Sciatic nerve (tissue), 2 donors: ENCODE measurements at regions not wholly inside any gene's neighbourhood (a gene's known extent, or its start where the extent isn't known, plus 50 kb on each side); places are given as distances from the start of the nearest gene placed in this dataset.
A peak's percentile ranks its signal among the peaks of the same experiment; 100 is the strongest.

ENCODE experiments used
- ATAC-seq: fragments of 200-7000 bp; cut with Tn5 transposase; one replicate; pipeline ENCODE4 v1.9.1; 2020; ENCODE audit warnings: mild to moderate bottlenecking, moderate library complexity
- DNase-seq: peaks from one replicate; pipeline ENCODE4 v3.0.0-alpha.2; 2020; ENCODE audit warnings: low spot score
- intact Hi-C: fragments of 100-400 bp; cut with DNase I; formaldehyde crosslinking; loops from one replicate; pipeline ENCODE4 v1.14.2; 2022
- donor health status: DM: no; HTN: no; CAD: no.
- donor health status: DM: no; HTN: no; CAD: no.

DNA sequence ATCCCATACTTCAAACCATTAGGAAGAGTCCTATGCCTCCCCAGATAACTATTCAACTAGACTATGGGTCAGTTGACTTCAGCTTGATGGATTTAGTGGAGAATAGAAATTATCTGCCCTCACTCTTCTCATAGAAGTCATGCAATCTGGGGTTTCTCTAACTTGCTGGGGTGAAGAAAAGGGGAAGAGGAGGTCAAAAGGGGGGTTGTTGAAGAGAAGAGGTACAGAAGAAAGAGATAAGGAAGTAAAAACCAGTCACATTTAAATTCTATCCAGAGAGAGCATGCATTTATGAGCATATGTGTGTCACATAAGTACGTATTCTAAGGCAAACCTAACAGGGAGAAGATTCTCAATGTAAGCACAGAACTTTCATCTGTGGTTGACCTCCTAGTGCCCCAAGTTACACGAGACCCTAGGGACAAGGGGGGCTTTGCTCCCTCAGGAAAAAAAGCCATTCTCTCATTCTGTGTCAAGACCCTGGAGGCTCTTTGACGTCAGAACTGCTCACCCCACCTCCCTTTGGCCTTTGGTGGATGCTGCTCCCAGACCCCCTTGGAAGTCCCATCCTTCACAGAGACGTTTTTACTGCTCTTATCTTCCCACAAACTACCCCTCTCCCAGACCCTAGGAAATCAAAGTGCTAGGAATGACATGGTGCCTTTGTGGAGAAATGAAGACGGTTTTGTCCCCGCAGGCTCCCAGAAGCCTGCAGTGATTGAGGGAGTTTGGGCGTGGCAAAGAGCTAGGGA, 236.8 kb upstream of the TNP1 start:
- intact Hi-C loops, result no loop called here
- no peak for DNase-seq
- ATAC-seq, result no peak

DNA sequence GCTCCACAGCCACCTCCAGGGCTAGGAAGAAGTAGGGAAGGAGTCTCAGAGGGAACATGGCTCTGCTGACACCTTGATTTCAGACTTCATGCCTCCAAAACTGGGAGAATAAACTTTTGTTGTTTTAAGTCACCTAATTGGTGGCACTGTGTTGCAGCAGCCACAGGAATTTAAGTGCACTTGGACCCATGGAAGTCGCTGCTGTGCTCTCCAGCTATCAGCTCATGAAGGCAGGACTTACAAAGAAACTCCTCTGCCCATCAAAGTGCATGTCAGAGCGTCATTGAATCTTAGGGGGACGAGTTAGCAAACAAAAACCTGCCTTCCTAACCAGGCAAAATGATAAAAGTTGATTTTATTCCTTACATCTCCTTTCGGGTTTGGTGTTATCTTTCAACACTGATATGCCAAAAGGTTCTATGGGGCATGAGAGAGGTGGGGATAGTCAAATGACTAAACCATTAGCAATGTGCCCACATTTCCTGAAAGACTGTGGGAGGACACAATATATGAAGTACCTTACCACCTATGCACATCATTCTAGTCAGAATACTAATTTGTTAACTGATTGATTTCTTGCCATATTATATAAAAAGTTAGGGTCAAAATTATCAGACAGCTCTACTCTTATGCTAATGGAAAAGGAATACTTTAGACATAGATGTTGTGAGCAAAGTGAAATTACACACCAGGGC, 235.8 kb upstream of the TNP1 start:
- no peak for DNase-seq
- intact Hi-C loops, result no loop called here
- no peak for ATAC-seq

DNA sequence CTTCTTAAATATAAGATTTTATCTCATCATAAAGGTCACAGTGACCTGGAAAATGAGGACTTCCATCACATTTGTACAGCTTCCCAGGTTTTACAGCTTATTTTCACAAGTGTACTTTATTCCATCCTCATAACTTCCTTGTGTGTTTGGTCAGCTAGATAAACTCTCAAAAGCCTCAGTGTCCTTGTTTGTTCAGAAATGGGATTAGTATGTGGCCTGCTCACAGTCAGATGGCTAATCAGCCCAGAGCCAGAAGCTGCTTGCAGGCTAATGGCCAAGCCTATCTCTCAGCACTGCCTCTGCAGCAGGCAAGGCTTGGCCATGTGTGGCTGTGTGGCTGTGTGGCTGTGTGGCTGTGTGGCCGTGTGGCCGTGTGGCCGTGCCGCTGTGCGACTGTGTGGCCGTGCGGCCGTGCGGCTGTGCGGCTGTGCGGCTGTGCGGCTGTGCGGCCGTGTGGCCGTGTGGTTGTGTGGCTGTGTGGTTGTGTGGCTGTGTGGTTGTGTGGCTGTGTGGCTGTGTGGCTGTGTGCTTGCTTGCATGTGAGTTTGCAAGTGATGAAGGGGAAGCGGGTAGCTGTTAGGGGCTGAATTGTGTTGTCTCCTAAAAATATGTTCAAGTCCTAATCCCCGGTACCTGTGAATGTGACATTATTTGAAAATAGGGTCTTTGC, 233.0 kb upstream of the TNP1 start:
- DNase-seq (no peak), ATAC-seq (peak; percentile 85)
- intact Hi-C loops, result no loop called here

DNA sequence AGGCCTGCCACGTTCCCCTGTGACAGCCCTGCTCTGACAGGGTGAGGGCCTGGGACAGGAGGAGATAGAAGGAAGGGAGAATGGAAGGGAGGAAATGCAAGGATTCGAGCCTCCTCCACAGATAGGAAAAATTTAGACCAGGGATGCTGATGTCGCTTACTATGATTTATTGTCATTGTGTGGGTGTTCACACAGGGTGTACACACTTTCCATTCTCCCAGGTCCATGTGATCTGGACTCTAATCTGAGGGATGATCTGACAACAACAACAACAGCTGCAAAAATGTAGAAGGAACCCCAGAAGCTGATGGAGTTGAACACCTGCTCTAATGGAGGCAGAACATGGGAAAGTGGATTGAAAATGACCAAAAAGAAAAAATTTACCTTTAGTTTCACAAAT, 231.7 kb upstream of the TNP1 start:
- ATAC-seq, result no peak
- no peak for DNase-seq
- intact Hi-C loops, result no loop called here

- DNase-seq (no peak), ATAC-seq (no peak)
- intact Hi-C loops, result no loop called here
These were observed 231.0 kb upstream of the TNP1 start for GRCh38 chr2:217090884-217091283.

DNA sequence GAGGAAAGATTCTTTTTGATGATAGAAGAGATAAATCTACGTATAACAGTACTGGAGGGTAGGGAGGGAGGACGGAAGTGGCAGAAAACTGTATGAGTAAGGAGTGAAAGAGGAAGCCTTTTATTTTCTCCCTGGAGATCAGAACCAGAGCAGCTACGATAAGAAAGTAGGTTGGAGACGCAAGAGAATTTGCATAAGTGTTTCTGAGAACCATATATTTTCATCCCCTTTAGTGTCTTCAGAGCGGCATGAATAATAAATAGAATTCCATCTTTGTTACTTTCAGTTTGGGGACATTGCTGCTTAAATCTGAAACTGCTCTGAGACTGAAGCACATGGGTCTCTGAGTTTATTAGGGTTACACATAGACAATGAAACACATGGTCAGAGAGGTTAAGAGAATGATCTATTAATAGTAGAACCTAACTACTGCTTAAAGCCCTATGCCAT, 230.2 kb upstream of the TNP1 start:
- DNase-seq, result no peak
- ATAC-seq, result no peak
- intact Hi-C loops, result no loop called here

DNA sequence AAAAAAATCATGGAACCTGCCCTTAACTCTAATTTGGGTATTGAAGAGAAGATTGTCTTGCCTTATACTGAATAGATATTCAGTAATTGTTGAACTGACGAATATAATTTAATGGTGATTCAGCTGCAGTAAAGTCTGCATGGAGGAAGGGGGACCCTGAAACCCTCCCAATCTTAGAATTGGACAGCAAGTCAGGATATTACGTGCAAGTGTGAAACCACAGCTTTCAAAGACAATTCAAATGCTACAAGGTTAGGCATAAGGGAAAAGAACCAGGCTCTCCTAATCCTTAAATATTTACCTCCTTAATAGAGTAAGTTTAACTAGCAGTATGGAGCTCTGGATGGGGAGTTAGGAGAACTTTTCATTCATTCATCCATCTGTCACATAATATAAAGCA, 226.9 kb upstream of the TNP1 start:
- no peak for DNase-seq
- ATAC-seq, result no peak
- intact Hi-C loops, result no loop called here

GRCh38 chr2:217086038-217086522, 226.2 kb upstream of the TNP1 start:
- intact Hi-C loops, result no loop called here
- ATAC-seq (peak; percentile 87), DNase-seq (peak; percentile 78)

DNA sequence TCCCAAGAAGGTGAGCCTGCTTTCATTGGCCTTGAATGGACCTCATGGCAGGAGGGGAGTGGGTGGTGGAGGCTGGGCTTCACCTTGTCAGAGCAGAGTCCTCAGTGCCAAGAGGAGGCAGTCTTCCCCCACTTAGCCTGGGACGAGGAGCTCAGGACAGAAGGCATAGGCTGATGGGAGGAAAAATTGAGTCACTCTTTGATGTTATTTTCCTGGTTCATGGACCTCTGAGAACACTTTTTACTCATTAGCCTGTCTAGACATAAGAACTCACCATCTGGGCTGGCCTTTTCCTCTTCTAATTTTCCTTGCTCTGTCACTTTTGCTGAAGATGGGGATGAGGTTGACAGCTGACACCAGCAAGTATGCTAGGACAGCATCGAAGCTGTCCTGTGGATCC, 225.7 kb upstream of the TNP1 start:
- ATAC-seq, result peak; percentile 65
- DNase-seq, result no peak
- intact Hi-C loops, result no loop called here

- DNase-seq, result no peak
- ATAC-seq, result no peak
- intact Hi-C loops, result no loop called here
These were observed 221.9 kb upstream of the TNP1 start for GRCh38 chr2:217081799-217082198.

DNA sequence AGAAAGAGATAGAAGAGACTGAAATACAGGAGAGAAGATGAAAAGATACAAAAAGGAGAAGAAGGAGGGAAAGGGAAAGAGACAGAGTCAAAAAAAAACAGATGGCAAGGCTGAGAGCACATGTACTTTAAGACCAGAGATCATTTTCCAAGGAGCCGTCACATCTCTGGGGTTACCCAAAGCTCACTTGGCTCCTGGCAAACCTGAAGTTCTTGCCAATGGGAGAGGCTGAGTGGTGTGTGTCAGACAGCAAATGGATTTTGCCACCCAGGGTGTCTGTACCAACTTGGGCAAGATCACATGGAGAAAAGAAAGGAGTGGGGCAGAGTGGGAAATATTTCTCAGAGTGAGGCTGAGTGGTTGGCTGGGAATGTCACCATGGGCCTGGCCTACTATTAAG, 219.3 kb upstream of the TNP1 start:
- intact Hi-C loops, result no loop called here
- no peak for ATAC-seq

DNA sequence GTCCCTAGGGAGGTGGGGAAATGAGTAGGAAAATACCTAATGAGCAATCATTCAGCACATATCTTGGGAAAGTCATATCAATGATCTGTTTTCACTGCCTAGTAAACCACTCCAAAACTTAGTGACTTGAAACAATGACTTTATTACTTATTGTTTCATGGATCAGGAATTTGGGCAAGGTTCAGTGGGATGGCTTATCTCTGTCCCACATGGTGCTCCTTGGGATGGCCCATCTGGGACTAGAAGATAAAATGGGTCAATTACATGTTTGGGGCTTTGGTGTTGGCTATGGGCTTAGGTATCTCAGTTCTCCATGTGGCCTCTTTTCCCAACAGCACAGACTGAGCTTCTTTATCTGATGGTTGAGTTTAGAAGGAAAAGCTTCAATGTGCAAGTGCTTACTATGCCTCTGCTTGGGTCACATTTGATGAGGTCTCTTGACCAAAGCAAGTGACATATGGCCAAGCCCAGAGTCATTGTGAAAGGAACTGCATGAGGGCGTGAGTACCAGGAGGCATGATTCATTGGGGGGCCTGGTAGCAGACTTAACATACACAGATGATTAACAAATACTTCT, 218.1 kb upstream of the TNP1 start:
- intact Hi-C loops, result no loop called here
- DNase-seq (no peak), ATAC-seq (no peak)

More for the DNA sequence above, 219.3 kb upstream of the TNP1 start:
- DNase-seq, result no peak

DNA sequence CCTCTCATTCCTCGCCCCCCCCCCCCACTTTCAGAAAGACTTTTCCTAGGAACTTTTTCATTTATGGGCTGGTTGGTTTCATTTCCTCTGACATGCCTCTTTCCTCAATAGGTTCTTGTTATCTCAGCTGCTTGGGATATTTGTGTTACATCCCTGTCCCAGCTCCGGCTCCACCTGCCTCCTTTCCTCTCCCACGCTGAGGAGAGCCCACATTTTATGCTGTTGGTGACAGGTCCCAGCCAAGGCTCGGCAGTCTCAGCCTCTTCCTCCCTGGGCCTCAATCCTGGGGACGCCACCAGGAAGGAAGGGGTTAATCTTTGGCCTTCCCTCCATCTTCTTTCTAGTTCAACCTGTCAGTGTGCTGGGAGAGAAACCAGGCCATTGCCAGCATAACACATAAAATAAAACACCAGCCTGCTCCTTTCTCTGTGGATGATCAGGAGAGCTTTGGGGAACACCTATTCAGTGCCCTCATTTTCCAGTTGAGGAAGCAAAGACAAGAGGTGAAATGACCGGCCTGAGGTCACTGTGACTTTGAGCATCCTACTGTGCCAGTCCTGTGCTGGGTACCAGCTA, 216.9 kb upstream of the TNP1 start:
- intact Hi-C loops, result no loop called here
- DNase-seq (no peak), ATAC-seq (no peak)

GRCh38 chr2:217076058-217076435, 216.2 kb upstream of the TNP1 start:
- intact Hi-C loops, result no loop called here
- no peak for ATAC-seq
- no peak for DNase-seq

DNA sequence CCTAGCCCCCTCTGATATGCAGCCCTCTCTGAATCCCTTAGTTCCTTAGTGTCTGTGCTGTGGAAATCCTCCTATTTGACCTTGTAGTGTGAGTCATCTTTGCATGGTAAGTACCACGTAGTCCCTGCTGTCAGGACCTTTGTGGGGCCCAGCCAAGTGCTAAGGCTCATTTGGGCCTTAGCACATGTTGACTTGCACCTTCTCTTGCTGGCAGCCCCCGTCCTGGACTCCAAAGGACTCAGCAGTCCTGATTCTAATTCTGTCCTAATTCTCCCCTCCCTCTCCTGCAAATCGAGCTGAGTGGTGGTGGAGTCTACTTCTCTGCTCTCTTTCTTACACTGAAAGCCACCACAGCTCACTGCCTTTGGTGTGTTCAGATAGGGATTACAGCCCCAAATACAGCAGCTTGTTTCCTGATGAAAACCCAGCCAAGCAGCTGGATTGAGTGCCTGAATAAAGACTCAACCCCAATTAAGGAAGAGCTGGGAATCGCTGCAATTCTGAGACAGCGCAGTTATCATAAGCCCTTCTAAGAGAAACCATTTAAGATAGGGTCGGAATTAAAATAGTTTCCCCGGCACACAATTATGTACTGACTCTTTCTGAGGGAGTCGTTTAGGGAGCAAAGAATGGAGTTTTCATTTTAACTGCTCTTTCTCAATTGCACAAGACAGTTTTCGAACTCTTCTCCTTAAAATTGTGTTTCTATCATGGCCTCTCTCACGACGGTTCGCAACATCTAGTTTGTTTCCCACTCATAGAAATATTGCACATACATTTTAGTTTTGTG, 215.6 kb upstream of the TNP1 start:
- DNase-seq, result no peak
- ATAC-seq, result peak; percentile 75
- intact Hi-C loops, result no loop called here

- ATAC-seq, result peak; percentile 21
- no peak for DNase-seq
- intact Hi-C loops, result no loop called here
These were observed 214.9 kb upstream of the TNP1 start for GRCh38 chr2:217074576-217075255.

DNA sequence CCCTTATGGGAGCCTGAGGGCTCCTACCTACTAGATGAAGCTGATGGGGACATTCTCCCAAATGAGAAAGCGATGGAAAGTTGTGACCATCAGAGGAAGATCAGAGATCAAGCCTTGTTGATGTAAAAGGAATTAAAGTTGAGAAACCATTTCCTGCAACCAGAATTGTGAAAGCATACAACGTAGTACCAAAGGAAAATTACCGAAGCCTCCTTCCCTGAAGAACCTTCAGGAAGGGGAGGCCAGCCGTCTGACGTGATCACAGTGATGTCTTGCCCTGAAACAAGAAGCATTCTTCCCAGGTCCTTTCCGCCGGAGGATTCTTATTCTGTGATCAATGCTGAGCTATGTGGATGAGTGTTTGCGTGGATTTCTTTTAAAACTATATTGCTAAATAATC, 211.6 kb upstream of the TNP1 start:
- intact Hi-C loops, result no loop called here
- DNase-seq (no peak), ATAC-seq (no peak)

DNA sequence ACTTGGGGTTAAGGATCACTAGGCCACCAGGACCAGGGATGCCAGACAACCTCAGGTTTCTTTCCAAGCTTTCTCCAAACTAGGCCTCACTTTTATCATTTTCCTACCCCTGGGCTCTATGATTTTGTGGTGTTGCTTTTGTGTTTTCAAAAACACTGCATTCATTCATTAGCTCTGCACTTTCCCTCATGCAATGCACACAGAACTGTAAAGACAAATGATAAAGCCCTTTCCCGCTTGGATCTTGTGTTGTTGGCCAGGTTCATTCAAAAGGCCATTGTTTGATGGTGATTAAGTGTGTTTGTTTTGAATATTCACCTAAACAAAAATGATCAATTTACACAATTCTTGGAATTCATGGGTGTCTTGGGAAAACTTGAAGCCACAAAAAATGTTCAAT, 210.7 kb upstream of the TNP1 start:
- DNase-seq (no peak), ATAC-seq (no peak)
- intact Hi-C loops, result no loop called here
